ENCODE measurements at regions not wholly inside any gene's neighbourhood (a gene's known extent, or its start where the extent isn't known, plus 50 kb on each side); places are given as distances from the start of the nearest gene placed in this dataset.
"Not testable (repeated sequence)": the region's sequence is repeated elsewhere in the genome, so short reads cannot be mapped to it uniquely, and the experiment has no call there.

DNA sequence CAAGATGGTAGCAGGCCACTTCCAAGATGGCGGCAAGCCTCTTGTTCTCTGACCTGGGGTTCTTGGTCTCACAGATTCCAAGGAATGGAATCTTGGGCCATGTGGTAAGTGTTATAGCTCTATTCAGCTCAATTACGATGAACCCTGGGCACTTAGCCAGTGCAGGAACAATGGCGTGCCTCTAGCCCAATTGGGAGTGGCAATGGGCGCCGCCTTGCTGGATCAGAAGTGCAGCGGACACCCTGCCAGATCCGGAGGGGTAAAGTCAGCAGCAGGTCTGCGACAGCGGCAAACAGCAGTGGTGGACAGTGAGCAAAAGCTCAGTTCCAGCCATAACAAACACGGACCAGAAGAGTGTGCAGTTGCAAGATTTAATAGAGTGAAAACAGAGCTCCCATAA, 263.2 kb upstream of the SEMA3C start:
- H3K4me1 Mint-ChIP-seq, H3K27me3 Mint-ChIP-seq, H3K36me3 Mint-ChIP-seq, CTCF ChIA-PET, DNase-seq, H3K4me3 Mint-ChIP-seq, H3K27ac Mint-ChIP-seq: not testable (repeated sequence)
- peaks cover 11% of the 10 kb centered on the region for H3K9me3 Mint-ChIP-seq

DNA sequence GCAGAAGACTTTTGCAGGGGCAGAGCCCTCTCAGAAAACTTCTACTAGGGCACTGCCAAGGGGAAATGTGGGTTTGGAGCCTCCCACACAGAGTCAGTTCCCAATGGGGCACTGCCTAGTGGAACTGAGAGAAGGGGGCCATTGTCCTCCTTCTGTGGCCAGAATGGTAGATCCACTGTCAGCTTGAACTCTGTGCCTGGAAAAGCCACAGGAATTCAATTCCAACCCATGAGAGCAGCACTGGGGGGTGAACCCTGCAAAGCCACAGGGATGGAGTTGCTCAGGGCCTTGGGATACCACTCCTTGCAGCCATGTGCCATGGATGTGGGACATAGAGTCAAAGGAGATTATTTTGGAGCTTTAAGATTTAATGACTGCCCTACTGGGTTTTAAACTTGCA, 262.2 kb upstream of the SEMA3C start:
- Mint-ChIP-seq H3K27me3 (no peaks in the 10 kb centered on the region), H3K27ac (no peak overlapping the region), H3K9me3 (peaks cover 11% of the 10 kb centered on the region), H3K36me3 (no peaks in the 10 kb centered on the region), H3K4me1 (no peaks in the 10 kb centered on the region), H3K4me3 (no peak overlapping the region)
- no peak for DNase-seq
- CTCF ChIA-PET = no interaction called here

DNA sequence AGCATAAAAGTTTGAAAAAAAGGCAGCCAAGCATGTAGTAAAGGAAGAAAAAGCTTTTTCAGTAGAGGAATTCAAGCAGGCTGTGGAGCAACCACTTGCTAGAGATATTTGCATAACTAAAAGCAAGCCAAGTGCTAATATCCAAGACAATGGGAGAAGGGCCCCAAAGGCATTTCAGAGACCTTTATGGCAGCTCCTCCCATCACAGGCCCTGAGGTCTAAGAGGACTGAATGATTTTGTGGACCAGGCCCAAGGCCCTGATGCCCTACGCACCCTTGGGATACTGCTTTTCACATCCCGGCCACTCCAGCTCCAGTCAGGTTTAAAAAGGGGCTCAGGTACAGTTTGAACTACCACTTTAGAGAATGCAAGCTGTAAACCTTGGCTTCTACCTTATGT, 261.7 kb upstream of the SEMA3C start:
- H3K36me3 Mint-ChIP-seq = no peaks in the 10 kb centered on the region
- peaks cover 11% of the 10 kb centered on the region for H3K9me3 Mint-ChIP-seq
- no peak overlapping the region for H3K27ac Mint-ChIP-seq

DNA sequence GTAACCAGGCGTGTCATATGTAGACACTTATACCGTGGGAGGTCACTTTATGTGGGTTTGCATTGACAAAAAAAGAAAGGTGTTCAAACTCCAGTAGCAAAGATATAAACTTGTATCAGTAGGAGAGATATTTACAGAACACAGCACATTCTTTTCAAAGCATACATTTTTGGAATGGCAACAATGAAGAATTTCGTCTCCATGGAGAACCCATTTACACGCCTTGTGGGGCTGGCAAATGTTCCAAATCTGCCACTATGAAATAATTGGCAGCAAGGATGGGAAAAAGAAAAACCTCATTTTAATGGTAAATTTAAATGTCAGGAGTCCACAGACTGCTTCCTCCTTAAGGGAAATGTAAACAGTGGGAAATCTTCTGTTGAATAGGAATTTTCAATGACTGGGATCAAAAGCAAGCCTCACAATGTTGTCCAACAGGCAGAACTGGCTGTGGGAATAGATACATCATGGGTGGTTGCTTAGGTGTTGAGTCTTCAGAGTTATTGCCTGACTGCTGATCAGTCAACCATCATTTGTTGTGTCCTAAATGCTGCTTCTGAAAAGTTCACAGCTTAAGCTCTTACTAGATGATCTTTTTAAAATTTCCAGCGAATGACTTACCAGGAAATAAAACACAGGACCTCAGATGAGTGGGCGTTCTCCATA, 256.6 kb upstream of the SEMA3C start:
- CTCF ChIA-PET = no interaction called here
- DNase-seq = no peak
- Mint-ChIP-seq H3K27me3 (no peaks in the 10 kb centered on the region), H3K4me3 (no peak overlapping the region), H3K27ac (no peak overlapping the region), H3K9me3 (peaks cover 9% of the 10 kb centered on the region), H3K36me3 (no peaks in the 10 kb centered on the region), H3K4me1 (no peaks in the 10 kb centered on the region)

More for the DNA sequence above, 261.7 kb upstream of the SEMA3C start:
- CTCF ChIA-PET = no interaction called here
- no peaks in the 10 kb centered on the region for H3K27me3 Mint-ChIP-seq
- H3K4me3 Mint-ChIP-seq = no peak overlapping the region
- DNase-seq = no peak
- H3K4me1 Mint-ChIP-seq = no peaks in the 10 kb centered on the region

DNA sequence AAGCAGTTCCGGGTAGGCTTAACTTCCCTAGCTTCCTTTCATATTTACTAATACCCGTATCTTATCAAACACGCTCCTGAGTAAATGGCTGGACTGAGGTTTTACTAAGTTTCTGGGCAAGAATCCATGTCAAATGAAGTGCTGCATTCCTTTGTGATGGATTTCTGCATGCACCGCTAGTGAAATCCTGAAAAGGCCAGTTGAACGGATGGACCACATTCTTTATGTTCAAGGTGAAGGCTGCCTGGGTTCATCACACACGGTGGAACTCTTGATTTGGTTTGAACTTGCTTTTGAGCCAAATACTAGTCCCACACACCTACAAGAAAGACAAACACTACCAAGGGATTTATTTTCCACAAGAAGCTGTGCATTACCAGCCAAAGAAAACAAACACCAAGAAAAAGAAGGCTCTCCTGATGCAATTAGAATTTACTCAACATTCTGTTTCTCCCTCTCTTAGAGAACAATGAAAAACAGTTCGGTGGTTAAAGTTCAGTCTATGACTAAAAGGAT, 255.0 kb upstream of the SEMA3C start:
- Mint-ChIP-seq H3K4me1 (no peaks in the 10 kb centered on the region), H3K9me3 (peaks cover 5% of the 10 kb centered on the region), H3K27me3 (no peaks in the 10 kb centered on the region), H3K4me3 (no peak overlapping the region), H3K36me3 (no peaks in the 10 kb centered on the region), H3K27ac (no peak overlapping the region)
- no peak for DNase-seq
- CTCF ChIA-PET = no interaction called here

DNA sequence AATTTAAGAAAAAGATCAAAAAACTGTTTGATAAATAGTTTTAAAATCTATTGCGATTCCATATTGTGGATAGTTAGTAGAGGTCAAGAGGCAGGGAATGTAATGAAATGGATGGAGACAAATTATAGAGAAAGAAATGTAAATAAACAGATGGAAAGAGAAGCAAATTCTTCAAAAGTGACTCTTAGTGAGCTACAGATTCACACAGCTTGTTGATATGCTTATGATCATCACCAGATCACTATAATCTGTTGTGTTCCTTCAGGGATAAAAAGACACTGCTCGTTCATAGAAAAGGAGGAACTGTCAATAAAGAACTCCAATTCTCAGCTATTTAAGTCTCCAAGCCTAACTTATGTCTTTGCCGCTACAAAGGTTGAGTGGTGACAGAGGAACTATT, 251.4 kb upstream of the SEMA3C start:
- no peak overlapping the region for H3K27ac Mint-ChIP-seq
- H3K36me3 Mint-ChIP-seq = no peaks in the 10 kb centered on the region
- H3K9me3 Mint-ChIP-seq = no peaks in the 10 kb centered on the region
- no peaks in the 10 kb centered on the region for H3K27me3 Mint-ChIP-seq
- H3K4me1 Mint-ChIP-seq = no peaks in the 10 kb centered on the region
- DNase-seq = no peak
- H3K4me3 Mint-ChIP-seq = no peak overlapping the region
- CTCF ChIA-PET = no interaction called here

DNA sequence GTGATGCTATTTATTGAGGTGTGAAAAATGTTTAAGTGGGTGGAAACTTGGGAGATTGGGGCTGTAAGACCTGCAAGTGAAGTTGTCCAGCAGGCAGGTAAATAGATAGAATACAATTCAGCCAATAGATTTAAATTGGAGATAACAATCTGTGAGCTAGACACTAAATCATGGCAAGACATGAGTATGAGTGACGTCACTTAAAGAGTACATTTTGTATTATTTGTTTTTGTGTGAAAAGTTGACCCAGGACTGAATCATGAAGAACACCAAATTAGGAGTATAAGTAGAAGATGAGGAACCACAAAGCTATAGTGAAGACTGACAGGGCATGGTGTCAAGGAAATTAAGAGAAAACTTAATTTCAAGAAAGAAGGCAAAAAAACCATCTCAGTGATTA, 249.1 kb upstream of the SEMA3C start:
- Mint-ChIP-seq H3K9me3 (no peaks in the 10 kb centered on the region), H3K4me1 (no peaks in the 10 kb centered on the region), H3K36me3 (no peaks in the 10 kb centered on the region), H3K27me3 (no peaks in the 10 kb centered on the region), H3K27ac (no peak overlapping the region), H3K4me3 (no peak overlapping the region)
- CTCF ChIA-PET = no interaction called here
- no peak for DNase-seq

DNA sequence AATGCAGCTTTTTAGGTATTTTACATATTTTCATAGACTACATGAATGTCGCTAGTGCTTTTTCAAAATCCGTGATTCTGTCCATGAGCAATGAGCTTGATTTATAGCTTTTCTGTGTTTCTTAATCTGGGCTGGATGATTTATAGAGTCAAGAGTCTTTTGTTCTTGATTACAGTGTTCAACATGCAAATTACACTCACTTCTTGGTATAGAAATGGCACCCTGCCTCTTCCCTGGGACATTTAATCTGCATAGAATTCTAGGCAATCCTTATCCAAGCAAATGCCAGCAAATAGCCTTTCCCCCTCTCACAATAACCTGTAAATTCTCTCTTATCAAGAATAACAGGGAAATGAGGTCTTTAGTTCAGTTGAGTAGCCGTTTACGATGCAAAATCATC, 246.2 kb upstream of the SEMA3C start:
- CTCF ChIA-PET = no interaction called here

DNA sequence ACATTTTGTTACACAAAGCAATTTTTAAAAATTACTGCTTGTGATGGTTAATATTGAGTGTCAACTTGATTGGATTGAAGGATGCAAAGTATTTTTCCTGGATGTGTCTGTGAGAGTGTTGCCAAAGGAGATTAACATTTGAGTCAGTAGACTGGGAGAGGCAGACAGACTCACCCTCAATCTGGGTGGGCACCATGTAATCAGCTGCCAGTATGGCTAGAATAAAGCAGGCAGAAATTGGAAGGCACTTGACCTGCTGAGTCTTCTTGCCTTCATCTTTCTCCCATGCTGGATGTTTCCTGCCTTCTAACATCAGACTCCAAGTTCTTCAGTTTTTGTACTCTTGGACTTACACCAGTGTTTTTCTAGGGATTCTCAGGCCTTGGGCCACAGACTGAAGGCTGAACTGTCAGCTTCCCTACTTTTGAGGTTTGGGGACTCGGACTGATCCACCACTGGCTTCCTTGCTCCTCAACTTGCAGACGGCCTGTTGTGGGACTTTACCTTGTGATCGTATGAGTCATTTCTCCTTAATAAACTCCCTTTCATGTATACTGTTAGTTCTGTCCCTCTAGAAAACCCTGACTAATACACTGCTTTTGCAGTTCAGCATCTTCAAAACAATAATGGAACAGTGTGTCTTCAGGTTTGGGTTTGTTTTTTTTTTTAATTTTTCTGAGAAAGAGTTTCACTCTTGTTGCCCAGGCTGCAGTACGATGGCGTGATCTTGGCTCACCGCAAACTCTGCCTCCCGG, 244.1 kb upstream of the SEMA3C start:
- DNase-seq = no peak
- H3K27ac Mint-ChIP-seq = no peak overlapping the region
- H3K4me1 Mint-ChIP-seq = no peaks in the 10 kb centered on the region
- no peaks in the 10 kb centered on the region for H3K27me3 Mint-ChIP-seq
- CTCF ChIA-PET = no interaction called here
- H3K9me3 Mint-ChIP-seq = peaks cover 5% of the 10 kb centered on the region
- H3K36me3 Mint-ChIP-seq = no peaks in the 10 kb centered on the region
- no peak overlapping the region for H3K4me3 Mint-ChIP-seq

More for the DNA sequence above, 246.2 kb upstream of the SEMA3C start:
- Mint-ChIP-seq H3K36me3 (no peaks in the 10 kb centered on the region), H3K27me3 (no peaks in the 10 kb centered on the region), H3K27ac (no peak overlapping the region), H3K4me3 (no peak overlapping the region), H3K9me3 (peaks cover 5% of the 10 kb centered on the region), H3K4me1 (no peaks in the 10 kb centered on the region)
- no peak for DNase-seq

DNA sequence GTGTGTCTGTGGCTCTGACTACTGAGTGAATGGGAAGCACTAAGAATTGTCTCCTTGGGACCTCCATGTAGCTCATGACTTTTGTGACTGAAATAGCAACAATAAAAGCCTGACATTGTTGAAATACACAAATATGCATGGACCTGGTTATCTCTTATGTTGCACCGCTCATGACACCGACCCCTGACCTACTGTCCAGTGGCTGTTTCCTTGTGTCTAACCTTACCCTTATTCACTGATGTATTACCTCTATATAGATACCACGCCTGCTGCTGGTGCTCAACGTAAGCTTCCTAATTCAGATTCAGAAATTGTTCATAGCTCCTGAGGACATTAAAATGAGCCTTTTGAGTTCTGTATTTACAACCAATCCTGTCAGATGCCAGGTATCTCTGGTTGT, 243.4 kb upstream of the SEMA3C start:
- Mint-ChIP-seq H3K4me1 (no peaks in the 10 kb centered on the region), H3K27ac (no peak overlapping the region), H3K4me3 (no peak overlapping the region), H3K36me3 (no peaks in the 10 kb centered on the region), H3K9me3 (peaks cover 5% of the 10 kb centered on the region), H3K27me3 (no peaks in the 10 kb centered on the region)
- no peak for DNase-seq
- CTCF ChIA-PET = no interaction called here

DNA sequence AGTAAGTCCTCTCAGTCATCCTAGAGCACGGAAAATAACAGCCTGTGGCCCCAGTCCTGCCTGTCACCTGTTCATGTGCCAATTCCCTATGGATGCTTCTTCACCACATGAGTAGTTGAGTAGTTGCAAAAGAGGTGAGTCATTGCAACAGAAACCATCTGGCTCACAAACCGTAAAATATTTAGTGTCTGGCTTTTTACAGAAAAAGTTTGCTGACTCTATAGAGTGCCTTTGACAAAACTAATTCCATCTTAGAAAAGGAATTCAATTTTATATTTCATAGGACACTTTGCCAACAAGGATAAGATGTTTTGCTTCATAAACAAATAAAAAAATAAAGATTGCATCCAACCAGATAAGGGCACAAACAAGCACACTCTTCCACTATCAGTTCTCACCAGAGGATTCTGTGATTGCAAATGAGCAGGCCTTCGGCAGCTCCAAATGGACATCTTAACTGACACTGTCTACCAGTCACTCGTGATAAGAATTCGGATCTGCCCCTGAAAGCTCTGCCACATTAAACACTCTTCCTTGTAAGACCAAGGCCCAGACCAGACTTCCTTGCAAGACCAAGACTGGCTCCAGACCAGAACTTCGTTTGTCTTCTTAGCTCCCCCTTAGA, 242.7 kb upstream of the SEMA3C start:
- CTCF ChIA-PET = no interaction called here
- no peak overlapping the region for H3K27ac Mint-ChIP-seq
- H3K9me3 Mint-ChIP-seq = peaks cover 5% of the 10 kb centered on the region
- no peaks in the 10 kb centered on the region for H3K4me1 Mint-ChIP-seq
- no peak for DNase-seq
- no peaks in the 10 kb centered on the region for H3K27me3 Mint-ChIP-seq
- no peak overlapping the region for H3K4me3 Mint-ChIP-seq
- no peaks in the 10 kb centered on the region for H3K36me3 Mint-ChIP-seq

DNA sequence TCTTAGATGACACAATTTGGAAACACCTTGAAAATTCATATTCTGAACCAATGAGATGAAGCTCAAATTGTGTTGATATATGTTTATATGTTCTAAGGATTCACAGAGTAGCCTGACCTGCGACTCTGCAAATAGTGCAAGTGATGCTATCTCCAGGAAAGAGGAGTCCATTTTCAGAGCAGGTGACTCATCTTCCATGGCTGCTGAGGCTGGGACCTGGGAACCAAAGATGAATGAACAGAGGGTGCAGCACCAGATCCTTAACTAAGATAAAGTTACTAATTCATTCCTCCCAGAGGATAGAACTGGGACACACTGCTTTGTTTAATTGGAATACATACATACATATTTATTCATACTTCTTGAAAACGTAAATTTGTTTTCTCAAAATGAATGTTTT, 240.6 kb upstream of the SEMA3C start:
- DNase-seq = no peak
- Mint-ChIP-seq H3K36me3 (no peaks in the 10 kb centered on the region), H3K27me3 (no peaks in the 10 kb centered on the region), H3K9me3 (peaks cover 5% of the 10 kb centered on the region), H3K4me1 (no peaks in the 10 kb centered on the region), H3K4me3 (no peak overlapping the region), H3K27ac (no peak overlapping the region)
- CTCF ChIA-PET = no interaction called here

DNA sequence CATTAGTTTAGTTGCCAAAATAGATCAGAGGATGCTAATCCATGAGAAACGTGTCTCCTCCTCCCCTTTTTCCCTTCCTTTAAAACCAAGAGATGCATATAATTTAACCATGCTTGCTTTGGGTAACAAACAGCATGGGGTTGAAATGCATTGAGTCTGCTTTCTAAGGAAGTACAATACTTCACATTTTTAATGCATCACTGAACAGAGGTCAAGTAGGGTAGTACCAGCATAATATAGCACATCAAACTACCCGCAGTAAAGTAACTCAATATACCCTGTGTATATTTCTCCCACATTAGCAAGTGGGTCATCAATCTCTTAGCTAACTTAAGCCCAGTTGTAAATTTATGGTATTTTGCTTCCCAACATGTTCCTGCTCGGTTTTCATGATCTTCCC, 239.3 kb upstream of the SEMA3C start:
- no peaks in the 10 kb centered on the region for H3K4me1 Mint-ChIP-seq
- no peak for DNase-seq
- H3K27me3 Mint-ChIP-seq = no peaks in the 10 kb centered on the region
- CTCF ChIA-PET = no interaction called here
- H3K9me3 Mint-ChIP-seq = peaks cover 5% of the 10 kb centered on the region
- no peak overlapping the region for H3K4me3 Mint-ChIP-seq
- H3K27ac Mint-ChIP-seq = no peak overlapping the region
- no peaks in the 10 kb centered on the region for H3K36me3 Mint-ChIP-seq

DNA sequence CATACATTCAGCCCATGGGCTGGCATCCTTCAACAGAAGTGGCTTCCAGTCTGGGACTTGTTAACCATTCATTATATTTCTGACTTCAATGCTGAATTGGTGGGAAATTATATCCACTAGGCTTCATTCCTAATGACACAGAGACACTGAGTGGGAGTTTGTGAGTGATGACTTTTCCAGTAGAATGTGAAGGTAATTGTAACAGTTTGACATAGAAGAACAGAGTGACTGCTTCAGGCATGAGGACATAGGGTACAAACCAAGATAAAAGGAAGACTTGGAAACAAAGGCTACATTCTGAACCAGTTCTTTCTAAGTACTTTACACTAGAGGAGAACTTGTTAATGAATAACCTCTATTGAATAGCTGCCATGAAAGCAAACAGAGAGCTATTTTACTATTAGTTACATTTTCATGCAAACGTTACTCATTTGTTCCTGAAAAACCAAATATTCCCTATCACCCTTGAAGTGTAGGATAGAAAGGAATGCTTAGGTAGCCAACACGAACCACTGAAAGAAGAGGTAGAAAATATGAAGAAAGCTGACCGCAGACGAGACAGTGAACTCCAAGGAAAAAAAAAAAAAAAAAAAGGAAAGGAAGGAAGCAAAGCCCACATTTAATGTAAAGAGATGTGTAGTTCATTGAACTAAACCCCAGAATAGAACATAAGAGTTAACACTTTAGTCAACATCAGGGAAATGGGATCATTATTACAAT, 237.0 kb upstream of the SEMA3C start:
- Mint-ChIP-seq H3K9me3 (no peaks in the 10 kb centered on the region), H3K27me3 (no peaks in the 10 kb centered on the region), H3K27ac (no peak overlapping the region), H3K4me3 (no peak overlapping the region), H3K36me3 (no peaks in the 10 kb centered on the region), H3K4me1 (no peaks in the 10 kb centered on the region)
- no peak for DNase-seq
- CTCF ChIA-PET = no interaction called here
